HG03457 (cell line): ENCODE measurements at regions not wholly inside any gene's neighbourhood (a gene's known extent, or its start where the extent isn't known, plus 50 kb on each side); places are given as distances from the start of the nearest gene placed in this dataset.

Experiments
- ATAC-seq: cut with Tn5 transposase; IDR thresholded peaks from one replicate; pipeline ENCODE4 v1.9.1; 2021; ENCODE audit warnings: moderate number of reproducible peaks; ENCODE audit not compliant: unreplicated experiment

- no peak for ATAC-seq
These were observed 86.8 kb upstream of the NR2F2 start for GRCh38 chr15:96243701-96244100.

GRCh38 chr15:96245252-96245651, 85.2 kb upstream of the NR2F2 start:
- ATAC-seq = no peak

GRCh38 chr15:96246057-96246456, 84.4 kb upstream of the NR2F2 start:
- no peak for ATAC-seq

- no peak for ATAC-seq
These were observed 82.7 kb upstream of the NR2F2 start for GRCh38 chr15:96247621-96248305.

GRCh38 chr15:96252148-96252547, 78.4 kb upstream of the NR2F2 start:
- ATAC-seq = no peak

GRCh38 chr15:96253006-96253747, 77.3 kb upstream of the NR2F2 start:
- ATAC-seq = no peak

GRCh38 chr15:96254173-96254572, 76.3 kb upstream of the NR2F2 start:
- no peak for ATAC-seq

- ATAC-seq = no peak
These were observed 74.9 kb upstream of the NR2F2 start for GRCh38 chr15:96255599-96255998.

GRCh38 chr15:96261575-96262034, 68.9 kb upstream of the NR2F2 start:
- peak; percentile 90 for ATAC-seq

- no peak for ATAC-seq
These were observed 68.4 kb upstream of the NR2F2 start for GRCh38 chr15:96262097-96262496.

GRCh38 chr15:96262549-96263489, 67.7 kb upstream of the NR2F2 start:
- ATAC-seq = no peak

- no peak for ATAC-seq
These were observed 66.1 kb upstream of the NR2F2 start for GRCh38 chr15:96264351-96264798.

- ATAC-seq = no peak
These were observed 65.5 kb upstream of the NR2F2 start for GRCh38 chr15:96264801-96265515.

- ATAC-seq = no peak
These were observed 64.0 kb upstream of the NR2F2 start for GRCh38 chr15:96266456-96266855.

- ATAC-seq = no peak
These were observed 63.0 kb upstream of the NR2F2 start for GRCh38 chr15:96267463-96267862.

GRCh38 chr15:96268442-96269204, 61.9 kb upstream of the NR2F2 start:
- ATAC-seq = no peak

GRCh38 chr15:96270581-96271172, 59.8 kb upstream of the NR2F2 start:
- no peak for ATAC-seq

GRCh38 chr15:96272427-96272826, 58.1 kb upstream of the NR2F2 start:
- no peak for ATAC-seq

GRCh38 chr15:96273317-96274086, 57.0 kb upstream of the NR2F2 start:
- ATAC-seq = no peak
